SU-DHL-6 (cell line): ENCODE measurements at regions not wholly inside any gene's neighbourhood (a gene's known extent, or its start where the extent isn't known, plus 50 kb on each side); places are given as distances from the start of the nearest gene placed in this dataset.

Experiments
- CTCF ChIP-seq: fragments of 200-600 bp; sonication (generic); IDR thresholded peaks from one replicate; pipeline ENCODE4 v1.5.1; 2017; ENCODE audit warnings: antibody characterized with exemption, mild to moderate bottlenecking, low read length, moderate library complexity; ENCODE audit not compliant: insufficient read depth, poor library complexity, severe bottlenecking
- EZH2phosphoT487 ChIP-seq: fragments of 200-600 bp; sonication (generic), shearing (Covaris generic); conservative IDR thresholded peaks from 2 replicates; pipeline ENCODE4 v1.6.1; 2018; ENCODE audit warnings: mild to moderate bottlenecking, antibody characterized with exemption, low read length, moderate library complexity, mixed read lengths

GRCh38 chr4:160927311-160927710 is 1236.5 kb downstream of the FSTL5 start:
- TF ChIP-seq CTCF (no peak), EZH2phosphoT487 (no peak)
